ENCODE measurements at regions not wholly inside any gene's neighbourhood (a gene's known extent, or its start where the extent isn't known, plus 50 kb on each side); places are given as distances from the start of the nearest gene placed in this dataset.

- H3K4me3 ChIP-seq (ENCODE audit: low read length in 2 of 2): no peak overlapping the region
- H2AK5ac ChIP-seq (ENCODE audit: low read depth, low read length): no peak overlapping the region
- H3K14ac ChIP-seq (ENCODE audit: low read length): no peak overlapping the region
- no peak overlapping the region for H3K27ac ChIP-seq (replicated peaks; ENCODE audit: low read length)
- no peak overlapping the region for H3K23ac ChIP-seq (ENCODE audit: low read depth, low read length, poor library complexity)
- H3K18ac ChIP-seq (ENCODE audit: low read length): no peak overlapping the region
- H3K27me3 ChIP-seq (ENCODE audit: control insufficient read depth in 3 of 3, insufficient read depth in 3 of 3, low read depth in 1 of 3, low read length in 3 of 3): peaks cover 0 to 1% (median 0%) of the 10 kb centered on the region in 3 experiments
- H3K4me1 ChIP-seq (ENCODE audit: control insufficient read depth in 2 of 2, insufficient read depth in 1 of 2, low read depth in 1 of 2, low read length in 2 of 2): peaks cover 0 to 3% of the 10 kb centered on the region in 2 donors
- no peak overlapping the region for H2BK12ac ChIP-seq (ENCODE audit: low read length)
- no peak overlapping the region for H2BK5ac ChIP-seq (ENCODE audit: low read length)
- WGBS, 2 donors (ENCODE audit: extremely low coverage in 2 of 2, insufficient read length in 2 of 2, insufficient replicate concordance in 1 of 2): no CpG with 5 or more reads among the region's 3 CpGs
- H3K4me2 ChIP-seq (ENCODE audit: insufficient read depth, low read length, poor library complexity, severe bottlenecking): no peak overlapping the region
- no peak overlapping the region for H4K91ac ChIP-seq (ENCODE audit: low read depth, low read length, poor library complexity)
- H4K8ac ChIP-seq (ENCODE audit: low read depth, low read length): no peak overlapping the region
- H3K79me1 ChIP-seq (ENCODE audit: low read depth, low read length): no peaks in the 10 kb centered on the region
- no peak overlapping the region for H2AFZ ChIP-seq (ENCODE audit: low read length)
- no peak overlapping the region for H2BK15ac ChIP-seq (ENCODE audit: low read length)
- H3K9ac ChIP-seq (ENCODE audit: low read depth, low read length, poor library complexity): no peak overlapping the region
- no peaks in the 10 kb centered on the region for H3K36me3 ChIP-seq (replicated peaks in 1 of 2; ENCODE audit: control insufficient read depth in 2 of 2, insufficient read depth in 2 of 2, low read length in 2 of 2)
- peaks cover 0 to 2% of the 10 kb centered on the region in 2 donors for H3K9me3 ChIP-seq (replicated peaks in 1 of 2; ENCODE audit: control insufficient read depth in 2 of 2, insufficient read depth in 1 of 2, low read depth in 1 of 2, low read length in 2 of 2)
- no peak for DNase-seq (ENCODE audit: low spot score)
- H2BK120ac ChIP-seq (ENCODE audit: low read depth, low read length): no peak overlapping the region
- H3K4ac ChIP-seq (ENCODE audit: low read length): no peak overlapping the region
These were observed 112.4 kb upstream of the NOCT start for GRCh38 chr4:138903185-138903584.

- H3K9ac ChIP-seq (ENCODE audit: low read depth, low read length, poor library complexity): no peak overlapping the region
- peaks cover 0 to 2% of the 10 kb centered on the region in 2 donors for H3K9me3 ChIP-seq (replicated peaks in 1 of 2; ENCODE audit: control insufficient read depth in 2 of 2, insufficient read depth in 1 of 2, low read depth in 1 of 2, low read length in 2 of 2)
- H4K91ac ChIP-seq (ENCODE audit: low read depth, low read length, poor library complexity): no peak overlapping the region
- no peak overlapping the region for H2BK15ac ChIP-seq (ENCODE audit: low read length)
- no peak overlapping the region for H3K4ac ChIP-seq (ENCODE audit: low read length)
- peaks cover 0 to 6% (median 0%) of the 10 kb centered on the region in 3 experiments for H3K27me3 ChIP-seq (ENCODE audit: control insufficient read depth in 3 of 3, insufficient read depth in 3 of 3, low read depth in 1 of 3, low read length in 3 of 3)
- no peak overlapping the region for H2AK5ac ChIP-seq (ENCODE audit: low read depth, low read length)
- no peak overlapping the region for H2BK12ac ChIP-seq (ENCODE audit: low read length)
- no peak overlapping the region for H2AFZ ChIP-seq (ENCODE audit: low read length)
- H2BK120ac ChIP-seq (ENCODE audit: low read depth, low read length): no peak overlapping the region
- no peaks in the 10 kb centered on the region for H3K79me1 ChIP-seq (ENCODE audit: low read depth, low read length)
- H3K23ac ChIP-seq (ENCODE audit: low read depth, low read length, poor library complexity): no peak overlapping the region
- no peaks in the 10 kb centered on the region for H3K36me3 ChIP-seq (replicated peaks in 1 of 2; ENCODE audit: control insufficient read depth in 2 of 2, insufficient read depth in 2 of 2, low read length in 2 of 2)
- H3K4me3 ChIP-seq (ENCODE audit: low read length in 2 of 2): no peak overlapping the region
- H3K27ac ChIP-seq (replicated peaks; ENCODE audit: low read length): no peak overlapping the region
- H3K18ac ChIP-seq (ENCODE audit: low read length): no peak overlapping the region
- H3K14ac ChIP-seq (ENCODE audit: low read length): no peak overlapping the region
- no peak overlapping the region for H4K8ac ChIP-seq (ENCODE audit: low read depth, low read length)
- WGBS, 2 donors (ENCODE audit: extremely low coverage in 2 of 2, insufficient read length in 2 of 2, insufficient replicate concordance in 1 of 2): no CpG with 5 or more reads among the region's 3 CpGs
- no peak for DNase-seq (ENCODE audit: low spot score)
- H3K4me2 ChIP-seq (ENCODE audit: insufficient read depth, low read length, poor library complexity, severe bottlenecking): no peak overlapping the region
- no peak overlapping the region for H2BK5ac ChIP-seq (ENCODE audit: low read length)
- H3K4me1 ChIP-seq (ENCODE audit: control insufficient read depth in 2 of 2, insufficient read depth in 1 of 2, low read depth in 1 of 2, low read length in 2 of 2): peaks cover 0 to 3% of the 10 kb centered on the region in 2 donors
These were observed 112.9 kb upstream of the NOCT start for GRCh38 chr4:138902705-138903104.

DNA sequence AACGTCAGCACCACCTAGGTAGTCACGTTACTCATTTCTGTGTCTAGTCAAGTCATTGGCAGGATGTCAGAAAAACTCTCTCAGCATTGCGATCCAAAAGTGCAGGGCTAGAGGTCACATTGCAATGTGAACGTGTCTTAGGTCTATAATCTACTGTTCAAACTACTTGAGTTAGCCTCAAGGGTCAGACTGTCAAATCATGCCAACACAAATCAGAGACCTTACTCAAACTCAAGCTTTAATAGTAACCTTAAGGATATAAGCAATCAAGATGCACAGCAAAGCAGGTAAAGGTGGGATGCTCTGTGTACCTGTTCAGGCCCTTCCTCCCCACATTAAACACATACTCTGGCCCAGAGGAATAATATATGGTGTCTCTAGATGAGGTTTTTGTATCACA lies 114.4 kb upstream of the NOCT start:
- peaks cover 0 to 3% of the 10 kb centered on the region in 2 donors for H3K4me1 ChIP-seq (ENCODE audit: control insufficient read depth in 2 of 2, insufficient read depth in 1 of 2, low read depth in 1 of 2, low read length in 2 of 2)
- no CpG with 5 or more reads among the region's 4 CpGs for WGBS, 2 donors (ENCODE audit: extremely low coverage in 2 of 2, insufficient read length in 2 of 2, insufficient replicate concordance in 1 of 2)

GRCh38 chr4:138899999-138900398 lies 115.6 kb upstream of the NOCT start:
- no peak overlapping the region for H2AFZ ChIP-seq (ENCODE audit: low read length)
- no peak overlapping the region for H3K4ac ChIP-seq (ENCODE audit: low read length)
- H3K79me1 ChIP-seq (ENCODE audit: low read depth, low read length): no peaks in the 10 kb centered on the region
- peaks cover 0 to 3% of the 10 kb centered on the region in 2 donors for H3K4me1 ChIP-seq (ENCODE audit: control insufficient read depth in 2 of 2, insufficient read depth in 1 of 2, low read depth in 1 of 2, low read length in 2 of 2)
- H3K4me3 ChIP-seq (ENCODE audit: low read length in 2 of 2): no peak overlapping the region
- H3K9me3 ChIP-seq (replicated peaks in 1 of 2; ENCODE audit: control insufficient read depth in 2 of 2, insufficient read depth in 1 of 2, low read depth in 1 of 2, low read length in 2 of 2): no peaks in the 10 kb centered on the region
- H4K8ac ChIP-seq (ENCODE audit: low read depth, low read length): no peak overlapping the region
- peaks cover 0 to 8% (median 0%) of the 10 kb centered on the region in 3 experiments for H3K27me3 ChIP-seq (ENCODE audit: control insufficient read depth in 3 of 3, insufficient read depth in 3 of 3, low read depth in 1 of 3, low read length in 3 of 3)
- H2BK120ac ChIP-seq (ENCODE audit: low read depth, low read length): no peak overlapping the region
- no peak overlapping the region for H3K14ac ChIP-seq (ENCODE audit: low read length)
- no peak overlapping the region for H3K18ac ChIP-seq (ENCODE audit: low read length)
- H3K23ac ChIP-seq (ENCODE audit: low read depth, low read length, poor library complexity): no peak overlapping the region
- H2BK15ac ChIP-seq (ENCODE audit: low read length): no peak overlapping the region
- H3K36me3 ChIP-seq (replicated peaks in 1 of 2; ENCODE audit: control insufficient read depth in 2 of 2, insufficient read depth in 2 of 2, low read length in 2 of 2): no peaks in the 10 kb centered on the region
- H2AK5ac ChIP-seq (ENCODE audit: low read depth, low read length): no peak overlapping the region
- no peak overlapping the region for H4K91ac ChIP-seq (ENCODE audit: low read depth, low read length, poor library complexity)
- H3K9ac ChIP-seq (ENCODE audit: low read depth, low read length, poor library complexity): no peak overlapping the region
- no peak overlapping the region for H3K27ac ChIP-seq (replicated peaks; ENCODE audit: low read length)
- no CpG with 5 or more reads among the region's 3 CpGs for WGBS, 2 donors (ENCODE audit: extremely low coverage in 2 of 2, insufficient read length in 2 of 2, insufficient replicate concordance in 1 of 2)
- no peak overlapping the region for H2BK12ac ChIP-seq (ENCODE audit: low read length)
- no peak overlapping the region for H3K4me2 ChIP-seq (ENCODE audit: insufficient read depth, low read length, poor library complexity, severe bottlenecking)
- DNase-seq (ENCODE audit: low spot score): no peak
- no peak overlapping the region for H2BK5ac ChIP-seq (ENCODE audit: low read length)

More for the DNA sequence above, 114.4 kb upstream of the NOCT start:
- no peak for DNase-seq (ENCODE audit: low spot score)
- H4K91ac ChIP-seq (ENCODE audit: low read depth, low read length, poor library complexity): no peak overlapping the region
- H3K14ac ChIP-seq (ENCODE audit: low read length): no peak overlapping the region
- H3K9me3 ChIP-seq (replicated peaks in 1 of 2; ENCODE audit: control insufficient read depth in 2 of 2, insufficient read depth in 1 of 2, low read depth in 1 of 2, low read length in 2 of 2): peaks cover 0 to 2% of the 10 kb centered on the region in 2 donors
- H3K18ac ChIP-seq (ENCODE audit: low read length): no peak overlapping the region
- H2BK15ac ChIP-seq (ENCODE audit: low read length): no peak overlapping the region
- H3K79me1 ChIP-seq (ENCODE audit: low read depth, low read length): no peaks in the 10 kb centered on the region
- H3K36me3 ChIP-seq (replicated peaks in 1 of 2; ENCODE audit: control insufficient read depth in 2 of 2, insufficient read depth in 2 of 2, low read length in 2 of 2): no peaks in the 10 kb centered on the region
- H3K27me3 ChIP-seq (ENCODE audit: control insufficient read depth in 3 of 3, insufficient read depth in 3 of 3, low read depth in 1 of 3, low read length in 3 of 3): peaks cover 0 to 8% (median 0%) of the 10 kb centered on the region in 3 experiments
- H2BK5ac ChIP-seq (ENCODE audit: low read length): no peak overlapping the region
- no peak overlapping the region for H2AFZ ChIP-seq (ENCODE audit: low read length)
- H3K4me2 ChIP-seq (ENCODE audit: insufficient read depth, low read length, poor library complexity, severe bottlenecking): no peak overlapping the region
- H3K4ac ChIP-seq (ENCODE audit: low read length): no peak overlapping the region
- H4K8ac ChIP-seq (ENCODE audit: low read depth, low read length): no peak overlapping the region
- H2AK5ac ChIP-seq (ENCODE audit: low read depth, low read length): no peak overlapping the region
- H2BK120ac ChIP-seq (ENCODE audit: low read depth, low read length): no peak overlapping the region
- H2BK12ac ChIP-seq (ENCODE audit: low read length): no peak overlapping the region
- no peak overlapping the region for H3K9ac ChIP-seq (ENCODE audit: low read depth, low read length, poor library complexity)
- H3K27ac ChIP-seq (replicated peaks; ENCODE audit: low read length): no peak overlapping the region
- H3K23ac ChIP-seq (ENCODE audit: low read depth, low read length, poor library complexity): no peak overlapping the region
- H3K4me3 ChIP-seq (ENCODE audit: low read length in 2 of 2): no peak overlapping the region

Data from neuronal stem cell (in vitro differentiated cells).